HUDEP-2 (cell line): ENCODE measurements at regions not wholly inside any gene's neighbourhood (a gene's known extent, or its start where the extent isn't known, plus 50 kb on each side); places are given as distances from the start of the nearest gene placed in this dataset.

ENCODE experiments used
- DNase-seq, 76 experiments: peaks; one replicate each; lab custom pipeline; 2025; ENCODE audit not compliant: unreplicated experiment in 76 of 76; lab: John Stamatoyannopoulos, UW

DNA sequence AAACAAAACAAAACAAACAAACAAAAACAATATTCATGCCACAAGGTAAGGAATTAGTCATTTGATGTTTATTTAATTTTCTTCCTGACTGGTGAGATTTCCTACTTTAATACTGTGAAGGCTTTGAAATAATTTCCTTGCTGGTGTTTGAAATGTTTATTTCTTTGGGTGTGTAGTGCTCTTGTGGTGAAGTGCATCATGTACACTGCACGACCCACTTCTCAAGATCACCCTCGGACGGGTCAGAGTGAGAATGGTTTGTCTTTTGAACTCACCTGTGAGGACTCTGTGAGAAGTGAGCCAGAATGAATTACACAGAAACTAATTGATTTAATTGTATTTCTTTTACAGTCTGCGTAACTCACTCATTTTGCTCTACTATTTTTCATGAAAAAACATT, 1211.5 kb downstream of the SORCS1 start:
- no peak for DNase-seq

DNA sequence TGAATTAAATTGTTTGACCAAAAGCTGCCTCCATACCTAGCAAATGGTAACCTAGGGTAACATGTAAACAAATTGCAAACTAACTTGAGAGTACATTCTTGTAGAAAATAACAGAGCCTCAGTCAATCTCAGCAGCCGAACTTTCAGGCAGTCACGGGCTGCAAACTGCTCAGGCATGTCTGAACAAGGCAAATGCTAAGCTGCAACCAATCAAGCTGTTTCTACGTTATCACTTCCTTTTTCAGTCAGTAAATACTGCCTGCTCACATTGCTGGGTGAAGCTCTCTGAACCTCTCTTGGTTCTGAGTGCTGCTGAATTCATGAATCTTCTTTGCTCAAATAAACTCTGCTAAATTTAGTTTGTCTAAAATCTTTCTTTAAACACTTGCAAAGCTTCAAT, 1212.4 kb downstream of the SORCS1 start:
- DNase-seq = no peak

DNA sequence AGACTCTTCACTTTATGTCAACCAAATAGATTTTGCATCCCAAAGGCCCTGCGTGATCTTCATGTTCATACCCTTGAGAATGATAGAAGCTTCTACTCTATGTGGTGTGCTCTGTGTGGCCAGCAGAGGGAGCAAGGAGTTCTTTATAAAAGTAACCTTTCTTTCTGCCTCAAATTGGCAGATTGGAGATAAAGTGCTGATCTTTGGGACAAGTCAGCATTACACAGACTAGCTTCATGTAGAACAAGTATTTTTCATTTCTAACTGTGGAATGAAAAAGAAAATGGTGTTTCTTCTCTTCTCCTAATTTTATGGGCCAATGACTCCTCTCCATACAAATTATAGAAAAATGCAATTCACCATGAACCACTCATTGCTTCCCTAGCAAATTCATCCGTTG, 1214.1 kb downstream of the SORCS1 start:
- peak in 5 of 76 experiments; percentile 1 to 24 (median 11) for DNase-seq

DNA sequence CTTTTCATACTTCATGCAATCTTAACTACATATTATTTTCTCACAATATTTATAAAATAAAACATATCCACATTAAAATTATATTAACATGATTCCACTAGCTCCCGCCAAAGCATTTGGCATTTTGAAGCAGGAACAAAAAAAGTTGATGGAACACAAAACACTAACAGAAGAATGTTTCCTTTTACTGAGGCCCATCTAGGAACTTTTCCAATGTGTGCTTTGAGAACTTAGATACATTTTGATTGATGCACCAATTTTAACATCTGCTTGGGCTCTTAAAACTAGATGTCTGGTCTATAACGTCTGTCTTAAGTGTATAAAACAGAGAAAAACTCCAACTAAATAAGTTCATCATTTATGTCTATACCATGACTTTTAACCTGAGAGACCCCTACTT, 1214.8 kb downstream of the SORCS1 start:
- no peak for DNase-seq

DNA sequence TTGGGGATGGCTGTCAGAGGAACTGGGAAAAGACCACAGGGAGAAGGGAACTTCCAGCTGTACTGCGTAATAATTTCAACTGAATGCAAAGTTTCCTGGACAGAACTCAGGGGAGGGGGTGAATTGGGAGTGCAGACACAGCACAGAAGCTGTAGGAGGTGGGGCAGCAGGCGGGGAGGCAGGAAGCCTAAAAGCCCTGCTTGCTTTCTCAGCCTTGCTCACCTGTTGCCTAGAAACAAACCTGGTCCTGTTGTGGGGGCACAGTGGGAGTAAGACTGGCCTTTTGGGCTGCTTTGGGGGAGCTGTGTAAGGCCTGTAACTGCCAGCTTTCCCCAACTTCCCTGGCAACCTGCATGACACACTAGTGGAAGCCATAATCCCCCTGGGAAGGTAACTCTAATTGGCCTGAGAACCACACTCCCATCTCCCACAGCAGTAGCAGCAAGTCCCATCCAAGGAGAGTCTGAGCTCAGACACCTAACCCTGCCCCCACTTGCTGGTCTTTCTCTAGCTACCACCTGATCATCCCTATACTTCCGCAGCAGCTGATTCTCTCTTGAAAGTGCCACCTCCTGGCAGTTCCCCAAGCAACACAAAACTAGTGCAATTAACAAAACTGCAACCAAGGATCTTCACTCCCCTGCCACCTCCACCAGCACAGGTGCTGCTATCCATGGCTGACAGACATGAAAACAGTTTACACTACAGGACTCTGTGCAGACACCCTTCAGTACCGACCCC, 1239.3 kb downstream of the SORCS1 start:
- DNase-seq = no peak

DNA sequence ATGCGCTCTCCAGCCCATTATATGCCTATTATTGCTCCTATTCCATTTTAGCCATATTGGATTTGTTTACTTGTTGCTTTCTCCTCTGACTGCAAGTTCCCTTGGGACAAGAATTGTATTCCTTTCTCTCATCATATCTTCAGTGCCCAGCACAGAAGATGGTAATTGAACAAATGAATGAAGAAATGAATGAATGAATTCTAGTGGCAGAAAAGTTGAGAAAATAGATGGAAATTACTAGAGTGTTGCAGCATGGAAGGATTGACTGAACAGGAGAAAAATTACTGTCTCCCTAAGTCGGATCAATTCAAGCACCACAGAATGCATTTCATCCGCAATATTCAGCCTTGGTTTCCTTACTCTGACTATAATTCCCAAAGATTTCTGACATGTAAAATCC, 1243.2 kb downstream of the SORCS1 start:
- DNase-seq = no peak

DNA sequence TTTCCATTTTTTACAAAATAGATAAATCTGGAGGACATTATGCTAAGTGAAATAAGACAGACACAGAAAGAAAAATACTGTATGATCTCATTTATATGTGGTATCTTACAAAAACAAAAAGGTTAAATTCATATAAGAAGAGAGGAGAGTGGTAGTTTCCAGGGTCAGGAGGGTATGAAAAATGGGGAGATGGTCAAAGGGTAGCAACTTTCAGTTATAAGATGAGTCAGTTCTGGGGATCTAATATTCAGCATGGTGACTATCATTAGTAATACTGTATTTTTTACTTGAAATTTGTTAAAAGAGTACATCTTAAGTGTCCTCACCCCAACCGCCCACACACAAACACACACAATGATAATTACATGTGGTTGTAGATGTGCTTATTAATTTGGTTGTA, 1250.1 kb downstream of the SORCS1 start:
- no peak for DNase-seq

DNA sequence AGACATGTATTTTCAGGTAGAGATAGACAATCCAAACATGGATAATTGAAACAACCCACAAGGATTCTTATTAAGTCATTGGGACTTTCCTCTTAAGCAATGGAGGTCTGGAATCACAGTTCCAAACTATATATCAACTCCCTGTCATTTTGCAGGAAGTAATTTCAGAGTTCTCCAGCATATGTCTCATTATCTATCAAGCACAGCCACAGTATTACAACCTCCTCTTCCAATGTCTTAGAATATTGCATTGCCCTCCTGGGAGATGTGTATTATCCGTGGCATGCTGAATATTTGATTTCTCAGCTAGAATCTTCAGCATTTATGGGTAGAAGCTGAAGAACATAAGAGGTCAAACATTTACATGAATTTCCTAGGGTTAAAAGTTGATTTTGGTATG, 1255.8 kb downstream of the SORCS1 start:
- no peak for DNase-seq

DNA sequence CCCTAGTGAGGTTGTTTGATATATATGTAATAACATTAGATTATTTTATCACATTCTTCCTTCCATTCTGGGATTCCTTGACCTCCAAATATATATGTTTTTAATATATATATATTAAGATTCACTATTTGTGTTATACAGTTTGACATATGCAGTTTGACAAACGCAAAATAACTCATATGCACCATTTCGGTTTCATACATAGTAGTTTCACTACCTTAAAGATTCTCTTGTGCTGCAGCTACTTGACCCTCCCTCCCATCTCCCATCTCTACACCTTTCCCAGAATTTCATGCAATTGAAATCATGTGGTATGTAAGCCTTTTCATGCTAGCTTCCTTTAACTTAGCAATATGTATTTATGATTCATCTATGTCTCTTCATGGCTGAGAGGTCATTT, 1244.4 kb downstream of the SORCS3 start:
- no peak for DNase-seq

DNA sequence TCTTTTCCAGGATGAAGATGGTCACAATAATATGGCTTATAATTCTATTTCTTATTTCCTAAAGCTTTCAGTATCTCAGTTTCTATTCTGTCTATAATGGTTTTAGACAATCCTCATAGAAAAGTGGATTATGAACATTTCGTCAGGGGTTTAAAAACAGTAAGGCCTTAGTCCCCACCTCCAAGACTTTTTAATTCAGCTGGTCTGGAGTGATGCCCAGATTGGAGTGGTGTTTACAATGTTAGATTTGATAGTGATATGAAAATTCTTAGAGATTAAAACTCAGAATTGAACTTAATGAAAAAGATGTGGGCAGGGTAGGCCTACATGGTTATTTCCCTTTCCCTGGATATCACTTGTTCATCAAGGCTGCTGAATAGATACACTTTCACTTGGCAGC, 1238.3 kb downstream of the SORCS3 start:
- no peak for DNase-seq

DNA sequence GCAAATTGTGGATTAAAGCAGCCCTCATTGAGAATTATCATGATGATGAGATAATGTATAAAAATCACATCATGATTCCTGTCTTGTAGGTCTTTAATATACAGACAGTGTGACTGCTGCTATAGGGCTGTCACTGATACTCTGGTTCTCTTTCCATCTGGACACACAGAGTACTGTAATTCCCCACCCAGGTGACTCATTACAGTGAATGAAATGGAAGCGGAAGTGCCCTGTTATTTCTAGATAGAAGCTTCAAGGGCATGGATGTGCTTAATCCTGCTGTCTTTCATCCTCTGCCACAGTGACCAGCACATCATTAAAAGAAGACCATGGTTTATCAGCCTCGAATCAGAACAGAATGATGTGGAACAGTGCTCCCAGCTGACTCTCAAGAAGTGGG, 1234.0 kb downstream of the SORCS3 start:
- no peak for DNase-seq

DNA sequence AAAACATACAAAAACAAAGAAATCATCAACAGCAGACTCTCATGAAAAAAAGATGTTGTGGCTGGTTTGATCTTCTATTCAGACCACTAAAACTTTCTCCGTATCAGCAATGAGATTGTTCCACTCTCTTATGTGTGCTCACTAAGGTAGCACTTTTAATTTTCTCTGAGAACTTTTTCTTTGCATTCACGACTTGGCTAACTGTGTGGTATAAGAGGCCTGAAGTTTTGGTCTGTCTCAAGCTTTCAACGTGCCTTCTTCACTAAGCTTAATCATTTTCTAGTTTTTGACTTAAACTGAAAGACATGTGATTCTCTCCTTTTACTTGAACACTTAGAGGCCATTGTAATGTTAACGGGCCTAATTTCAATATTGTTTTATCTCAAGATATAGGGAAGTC, 1231.6 kb downstream of the SORCS3 start:
- DNase-seq = no peak

DNA sequence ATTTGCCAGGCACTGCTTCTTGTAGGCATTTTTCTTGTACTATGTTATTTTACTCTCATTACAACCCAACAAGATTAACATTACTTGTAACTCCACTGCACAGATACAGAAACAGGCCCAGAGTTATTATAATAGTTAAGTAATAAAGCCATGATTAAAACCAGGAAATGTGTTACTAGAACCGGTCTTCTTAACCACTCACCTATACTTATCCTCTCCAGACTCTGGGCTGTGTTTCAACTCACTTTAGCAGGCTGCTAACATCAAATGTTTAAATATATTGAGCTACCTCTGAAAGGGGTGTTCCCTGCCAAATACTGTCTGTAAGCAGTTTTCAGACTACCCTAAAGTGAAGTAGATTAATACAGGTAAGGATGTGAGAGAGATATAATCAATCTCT, 1227.8 kb downstream of the SORCS3 start:
- no peak for DNase-seq

DNA sequence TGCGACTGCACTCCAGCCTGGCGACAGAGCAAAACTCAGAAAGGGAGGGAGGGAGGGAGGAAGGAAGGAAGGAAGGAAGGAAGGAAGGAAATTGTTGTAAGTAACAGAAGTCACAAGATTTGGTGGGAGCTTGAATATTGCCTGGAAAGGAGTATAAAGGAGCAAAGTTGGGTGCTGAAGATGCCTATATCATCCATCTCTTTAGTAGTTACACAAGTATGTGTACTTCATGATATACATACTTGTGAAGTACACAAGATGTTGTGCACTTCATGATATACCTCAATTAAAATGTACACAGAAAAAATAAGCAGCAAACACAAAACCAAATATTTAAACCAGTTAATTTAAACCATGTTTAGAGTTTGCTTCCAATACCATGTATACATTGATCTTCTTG, 1223.8 kb downstream of the SORCS3 start:
- DNase-seq = no peak

DNA sequence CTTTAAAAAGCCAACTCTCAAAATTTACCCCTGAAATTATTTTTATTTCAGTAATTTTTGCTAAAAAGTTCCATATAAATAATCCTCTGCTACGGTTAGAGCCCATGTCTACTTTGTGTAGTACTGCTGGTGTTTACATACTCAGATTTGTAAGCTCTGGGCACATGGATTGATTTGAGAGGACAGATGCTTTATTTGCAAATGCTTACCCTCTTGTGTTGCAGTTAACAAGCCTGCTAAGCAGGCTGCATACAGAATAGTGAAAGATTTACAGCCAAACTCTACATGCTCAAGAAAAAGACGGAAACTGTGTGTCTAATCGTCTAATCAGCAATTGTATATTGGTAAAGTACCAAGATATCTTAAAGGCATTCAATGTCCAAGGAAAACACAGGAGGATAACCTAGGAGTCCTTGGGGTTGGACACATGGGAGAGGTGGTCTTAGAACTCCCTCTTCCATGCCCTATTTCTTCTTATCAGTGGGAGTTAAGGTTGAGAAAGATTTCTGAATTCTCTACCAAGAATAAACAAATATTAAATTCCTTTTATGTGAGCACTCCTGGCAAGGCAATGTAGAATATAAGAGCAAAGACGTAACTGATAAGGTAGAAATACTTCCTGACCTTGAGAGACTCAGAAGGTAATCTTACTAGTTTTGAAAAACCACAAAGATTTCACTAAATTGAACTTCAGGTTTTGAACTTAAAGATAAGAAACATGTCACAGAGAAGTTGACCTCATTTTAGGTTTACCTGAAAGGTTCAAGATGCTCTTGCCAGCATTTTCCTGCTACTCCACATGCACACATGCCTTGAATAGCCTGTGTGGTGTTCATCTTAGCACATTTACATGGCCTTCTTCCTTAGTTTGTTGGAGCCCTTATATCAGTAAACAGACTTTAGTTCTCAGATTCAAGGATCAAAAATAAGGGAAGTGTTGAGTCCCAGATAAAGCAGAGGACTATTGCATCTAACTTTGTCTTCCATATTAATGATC, 1216.5 kb downstream of the SORCS3 start:
- no peak for DNase-seq

DNA sequence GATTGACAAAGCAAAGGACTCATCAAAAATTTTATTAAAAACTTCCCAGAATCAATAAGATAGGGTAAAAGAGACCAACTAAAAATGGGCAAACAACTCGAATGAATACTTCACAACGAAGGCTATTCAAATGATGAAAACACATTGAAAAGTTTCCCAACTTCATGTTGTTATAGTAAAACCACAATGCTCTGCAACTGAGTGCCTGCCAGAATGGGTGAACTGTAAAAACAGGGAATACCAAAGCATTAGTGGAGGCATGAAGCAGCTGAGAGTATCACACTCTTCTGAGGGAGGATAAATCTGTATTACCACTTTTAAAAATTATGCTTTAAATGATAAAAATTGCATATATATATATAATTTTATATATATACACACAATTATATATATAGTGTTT, 1214.7 kb downstream of the SORCS3 start:
- DNase-seq = no peak

DNA sequence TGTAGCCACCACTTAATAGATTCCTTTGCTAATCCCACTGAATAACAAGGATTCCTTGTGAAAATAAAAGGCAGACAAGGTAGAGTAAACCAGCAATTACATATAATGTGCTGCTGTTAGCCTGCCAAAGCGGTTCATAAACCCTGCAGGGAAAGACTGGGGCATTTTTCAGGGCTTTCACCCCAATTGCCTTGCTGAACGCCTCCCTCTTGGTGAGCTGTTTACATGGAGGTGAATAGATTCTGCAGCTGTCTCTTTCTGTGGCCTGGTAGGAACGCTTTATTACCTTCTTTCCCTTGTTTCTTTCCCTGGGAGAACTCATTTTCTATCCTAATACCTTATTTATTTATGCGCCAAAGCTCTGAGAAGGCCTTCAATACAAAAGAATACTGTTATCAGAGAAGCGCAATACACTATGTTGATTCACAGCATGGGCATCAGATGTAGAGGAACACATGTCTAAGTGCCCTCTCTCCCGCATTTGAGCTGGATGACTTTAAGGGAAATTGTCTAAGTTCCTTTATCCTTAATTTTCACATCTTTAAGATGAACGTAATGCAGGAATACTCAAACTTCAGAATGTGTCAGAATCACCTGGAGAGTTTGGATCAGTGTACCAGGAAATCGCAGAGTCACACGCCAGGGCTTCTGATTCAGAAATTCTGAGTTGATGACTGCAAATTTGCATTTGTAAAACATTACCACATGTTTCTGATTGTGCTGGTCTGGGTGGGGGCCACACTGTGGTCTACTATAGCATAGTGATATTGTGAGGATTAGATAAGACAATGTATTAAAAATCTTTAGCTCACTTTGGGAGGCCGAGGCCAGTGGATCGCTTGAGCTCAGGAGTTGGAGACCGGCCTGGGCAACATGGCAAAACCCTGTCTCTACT, 1203.8 kb downstream of the SORCS3 start:
- no peak for DNase-seq

DNA sequence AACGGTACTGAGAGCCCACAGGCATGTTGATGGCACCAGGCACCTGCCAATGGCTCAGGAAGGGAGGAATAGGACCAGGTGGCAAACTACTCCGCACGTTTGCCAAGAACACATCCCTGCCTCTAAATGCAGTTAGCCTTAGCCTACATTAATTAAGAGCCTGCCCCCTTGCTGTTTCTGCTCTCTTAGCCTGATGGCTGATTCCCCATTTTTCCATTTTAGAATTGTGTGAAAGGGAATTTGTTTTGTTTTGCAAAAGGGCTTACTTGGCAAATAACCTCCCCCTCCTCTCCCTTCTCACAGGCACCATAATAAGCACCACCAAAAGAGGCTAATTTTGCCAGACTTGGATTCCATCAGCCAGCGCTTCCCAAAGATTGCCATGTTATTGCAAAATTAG, 1203.2 kb downstream of the SORCS3 start:
- no peak for DNase-seq

DNA sequence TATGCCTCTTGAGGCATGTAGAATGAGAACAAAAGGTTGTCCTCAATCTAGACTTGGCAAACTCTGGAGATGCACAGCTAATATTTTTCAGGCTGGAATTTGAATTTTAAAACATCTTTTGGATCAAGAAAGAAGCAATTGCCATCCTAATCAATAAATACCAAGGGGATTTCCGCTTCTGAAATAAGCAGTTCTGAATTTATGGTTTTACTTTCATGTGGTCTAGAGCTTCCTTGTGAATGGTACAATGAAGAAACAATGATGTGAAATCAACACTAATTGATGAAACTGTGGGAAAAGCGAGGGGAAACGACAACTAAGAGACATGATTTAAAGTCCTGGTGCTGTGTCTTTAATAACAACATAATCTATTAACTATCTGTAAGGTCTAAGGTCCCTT, 1202.7 kb downstream of the SORCS3 start:
- no peak for DNase-seq

DNA sequence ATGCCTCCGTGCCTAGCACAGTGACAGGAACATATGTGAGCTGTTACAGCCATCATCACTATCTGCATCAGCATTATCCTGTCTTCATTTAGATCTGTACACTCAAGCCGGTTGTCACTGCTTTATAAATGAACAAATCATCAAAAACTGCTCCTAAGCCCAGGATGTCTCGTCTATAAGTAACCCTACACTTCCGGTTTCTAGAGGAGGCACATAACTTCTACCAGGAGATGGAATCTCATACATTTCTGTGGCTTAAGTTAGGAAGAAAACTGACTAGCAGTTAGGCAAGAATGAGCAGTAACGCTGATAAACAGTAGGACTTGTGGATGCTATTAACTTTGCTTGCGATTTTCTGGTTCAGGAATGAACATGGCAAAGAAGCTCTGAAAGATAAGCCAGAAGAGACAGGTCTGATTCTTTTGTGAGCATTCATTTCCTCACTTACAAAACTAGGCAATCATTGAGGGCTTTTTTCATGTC, 1199.2 kb downstream of the SORCS3 start:
- no peak for DNase-seq

DNA sequence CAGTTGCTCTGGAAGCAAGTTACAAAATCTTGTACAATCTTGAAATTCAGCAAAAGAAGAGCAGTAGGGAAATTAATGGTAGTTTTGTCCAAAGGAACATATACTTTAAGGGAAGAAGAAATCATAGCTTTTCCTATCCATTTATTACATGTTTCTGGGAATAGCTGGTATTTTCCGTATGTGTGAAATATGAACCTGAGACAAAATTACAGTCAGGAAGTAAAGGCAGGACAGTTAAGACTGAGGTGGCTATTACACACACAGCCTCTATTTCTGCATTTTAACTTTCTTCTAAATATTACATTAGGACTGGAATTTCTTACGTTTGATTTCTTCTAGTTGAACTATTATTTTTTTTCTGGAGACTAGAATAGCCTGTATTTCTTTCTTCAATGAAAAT, 1197.3 kb downstream of the SORCS3 start:
- no peak for DNase-seq
